ENCODE measurements at regions not wholly inside any gene's neighbourhood (a gene's known extent, or its start where the extent isn't known, plus 50 kb on each side); places are given as distances from the start of the nearest gene placed in this dataset.

DNA sequence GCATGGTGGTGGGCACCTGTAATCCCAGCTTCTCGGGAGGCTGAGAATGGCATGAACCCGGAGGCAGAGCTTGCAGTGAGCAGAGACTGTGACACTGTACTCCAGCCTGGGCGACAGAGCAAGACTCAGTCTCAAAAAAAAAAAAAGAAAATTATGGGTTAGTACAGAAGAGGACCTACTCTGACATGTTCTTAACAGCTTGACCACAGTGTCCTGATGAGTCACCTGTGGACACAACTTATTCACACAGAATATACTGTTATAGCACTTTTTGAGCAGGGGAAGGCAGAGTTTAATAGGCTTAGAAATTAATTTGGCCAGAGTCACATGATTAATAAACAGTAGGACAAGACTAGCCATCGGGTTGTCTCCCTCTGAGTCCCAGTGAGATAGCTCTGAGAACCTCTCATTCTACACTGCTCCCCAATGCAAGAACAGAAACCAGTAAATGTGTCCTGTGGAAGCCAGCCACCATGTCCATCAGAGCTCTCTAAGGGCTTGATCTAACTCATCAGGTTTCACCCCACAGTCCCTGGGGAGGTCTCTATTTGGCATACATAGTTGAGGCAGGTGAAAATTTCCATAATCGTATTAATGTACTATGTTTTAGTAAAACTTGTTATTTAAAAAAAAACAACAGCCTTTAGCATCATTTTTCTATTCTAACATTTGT, 1077.9 kb upstream of the C9orf72 start:
- no peak for FAIRE-seq

DNA sequence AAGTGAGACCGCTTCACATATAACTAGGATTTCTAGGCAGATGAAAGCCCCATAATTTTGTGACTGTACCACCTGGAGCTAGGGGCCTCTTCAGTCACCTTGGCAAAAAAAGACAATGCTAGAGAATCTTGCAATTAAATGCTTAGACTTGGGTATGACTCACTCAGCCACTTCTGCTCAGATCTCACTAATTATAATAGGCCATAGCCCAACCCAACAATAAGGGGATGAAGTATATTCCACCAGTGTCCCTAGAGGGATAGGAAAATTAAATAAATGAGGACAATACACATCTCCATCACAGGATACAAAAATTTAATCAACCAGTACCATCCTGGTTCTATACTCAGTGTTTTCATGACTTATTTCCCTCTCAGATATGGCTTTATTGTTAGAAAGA, 1079.9 kb upstream of the C9orf72 start:
- FAIRE-seq, result no peak

- no peak for FAIRE-seq
Observed at GRCh38 chr9:28656727-28657126, 1083.4 kb upstream of the C9orf72 start.

DNA sequence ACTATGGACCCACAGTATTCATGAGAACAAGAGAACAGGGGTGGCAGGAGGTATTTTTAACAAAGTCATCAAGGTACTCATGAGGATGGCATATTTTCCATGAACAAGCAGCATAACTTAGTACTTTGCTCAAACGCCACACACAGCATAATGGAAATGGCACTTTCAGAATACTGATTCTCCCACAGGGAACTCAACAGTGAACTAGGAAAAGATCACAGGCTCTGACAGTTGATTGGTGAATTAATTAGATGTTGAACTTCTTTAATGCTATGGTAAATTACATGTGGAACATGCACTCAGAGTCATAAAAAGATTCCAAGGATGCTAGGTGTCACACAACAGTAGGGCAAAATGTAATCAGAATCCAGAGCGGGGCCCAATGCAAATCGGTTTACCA, 1088.6 kb upstream of the C9orf72 start:
- no peak for FAIRE-seq

DNA sequence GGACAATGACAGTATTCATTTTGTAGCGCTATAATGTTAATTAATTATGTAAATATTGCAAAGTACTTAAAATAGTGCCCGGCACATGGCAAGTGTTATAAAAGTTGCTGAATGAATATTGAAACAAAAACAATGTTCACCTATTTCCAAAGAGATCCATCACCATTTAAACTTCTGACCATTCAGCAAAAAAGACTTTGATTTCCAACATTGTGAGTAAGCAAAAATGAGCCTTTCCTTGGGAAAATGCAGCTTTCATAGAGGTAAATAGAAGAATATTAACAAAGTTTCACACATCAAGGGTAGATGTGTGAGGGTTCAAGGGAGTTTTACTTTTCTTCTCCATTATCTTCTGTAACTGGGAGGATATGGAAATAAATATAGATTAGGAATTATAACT, 1089.4 kb upstream of the C9orf72 start:
- FAIRE-seq, result no peak

DNA sequence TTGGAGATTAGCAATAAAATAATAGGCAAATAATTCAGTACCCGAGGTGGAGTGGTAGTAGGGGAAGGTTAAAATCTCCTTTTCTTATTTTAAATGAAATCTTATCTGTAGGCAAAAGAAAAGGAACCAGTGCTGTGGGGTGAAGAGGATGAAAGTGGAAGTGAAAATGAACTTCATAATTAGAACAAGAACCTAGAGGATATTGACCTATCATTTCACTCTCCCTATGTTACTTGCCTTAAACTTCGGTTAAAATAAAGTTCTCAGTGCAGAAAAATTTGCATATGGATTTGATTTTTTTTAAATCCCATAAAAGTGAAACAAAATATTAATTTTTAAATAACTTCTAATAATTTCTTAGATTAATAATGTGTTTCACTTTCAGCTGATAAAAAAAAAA, 1094.9 kb upstream of the C9orf72 start:
- no peak for FAIRE-seq

- no peak for FAIRE-seq
Observed at GRCh38 chr9:28671000-28671399, 1097.7 kb upstream of the C9orf72 start.

GRCh38 chr9:28678097-28678496, 1104.8 kb upstream of the C9orf72 start:
- FAIRE-seq, result no peak

DNA sequence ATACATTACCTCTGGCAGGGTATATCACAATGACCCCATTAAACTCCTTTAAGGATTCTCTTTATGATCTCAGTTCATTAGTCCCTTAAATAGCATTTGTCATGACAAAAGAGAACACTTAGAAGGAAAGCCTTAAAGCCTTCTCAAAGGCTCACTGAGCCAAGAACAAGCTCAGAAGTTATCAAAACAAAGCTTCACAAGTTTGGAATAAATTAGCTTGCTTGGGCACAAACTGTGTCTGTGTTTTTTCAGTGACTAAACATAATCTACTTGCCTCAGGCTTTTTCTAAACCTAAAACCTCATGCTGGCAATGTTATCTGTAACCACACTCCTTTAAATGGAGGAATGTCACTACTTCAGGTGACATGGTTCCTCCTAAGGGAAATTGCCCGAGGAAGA, 1114.9 kb upstream of the C9orf72 start:
- no peak for FAIRE-seq

DNA sequence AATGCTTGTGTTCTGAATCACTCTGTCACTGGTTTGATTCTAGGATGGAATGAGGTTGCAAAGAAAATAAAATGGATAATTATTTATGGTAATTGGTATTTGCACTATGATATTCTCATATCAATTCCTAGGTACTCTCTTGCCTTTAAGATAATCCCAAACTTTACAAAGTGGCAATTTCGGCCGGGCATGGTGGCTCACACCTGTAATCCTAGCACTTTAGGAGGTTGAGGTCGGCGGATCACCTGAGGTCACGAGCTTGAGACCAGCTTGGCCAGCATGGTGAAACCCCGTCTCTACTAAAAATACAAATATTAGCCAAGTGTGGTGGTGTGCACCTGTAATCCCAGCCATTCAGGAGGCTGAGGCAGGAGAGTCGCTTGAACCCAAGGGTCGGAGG, 1118.7 kb upstream of the C9orf72 start:
- FAIRE-seq, result no peak

DNA sequence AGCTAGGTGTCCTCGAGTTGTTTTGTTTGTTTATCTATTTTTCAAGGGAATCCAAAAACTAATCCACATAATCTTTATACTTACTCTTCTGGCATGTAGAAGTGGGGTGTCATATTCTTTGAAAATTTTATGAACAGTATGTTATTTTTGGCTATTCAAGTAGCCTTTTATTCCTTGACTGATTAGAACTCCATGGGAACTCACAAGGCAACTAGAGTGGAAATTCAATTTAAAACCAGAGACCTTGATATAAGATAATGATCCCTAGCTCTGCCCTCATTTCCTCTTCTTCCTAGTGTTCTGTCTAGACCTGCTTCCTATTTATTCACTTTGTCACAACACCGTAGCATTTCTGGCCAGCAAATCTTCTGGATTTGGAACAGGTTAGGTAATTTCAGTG, 1123.7 kb upstream of the C9orf72 start:
- FAIRE-seq, result no peak

- FAIRE-seq, result no peak
Observed at GRCh38 chr9:28699632-28700031, 1126.4 kb upstream of the C9orf72 start.

GRCh38 chr9:28707616-28708015, 1134.3 kb upstream of the C9orf72 start:
- FAIRE-seq, result no peak

DNA sequence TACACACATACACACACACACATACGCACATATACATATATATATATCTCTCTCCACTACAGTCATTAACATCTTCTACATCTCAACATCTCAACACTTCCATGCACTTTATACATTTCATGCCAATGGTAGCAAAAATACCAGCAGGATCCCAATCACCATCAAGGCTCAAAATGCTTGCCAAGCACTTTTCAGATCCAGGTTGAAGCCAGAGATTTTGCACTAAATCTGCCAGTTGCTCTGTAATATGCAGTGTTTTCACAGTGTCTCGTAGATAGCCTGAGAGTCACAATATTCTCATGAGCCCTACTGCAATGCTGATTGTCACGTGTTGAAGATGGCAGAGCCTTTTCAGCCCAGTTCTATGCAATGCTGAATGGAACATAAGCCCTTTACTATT, 1140.9 kb upstream of the C9orf72 start:
- FAIRE-seq, result no peak

GRCh38 chr9:28718226-28718625, 1144.9 kb upstream of the C9orf72 start:
- no peak for FAIRE-seq

GRCh38 chr9:28720746-28721145, 1147.5 kb upstream of the C9orf72 start:
- FAIRE-seq, result no peak

DNA sequence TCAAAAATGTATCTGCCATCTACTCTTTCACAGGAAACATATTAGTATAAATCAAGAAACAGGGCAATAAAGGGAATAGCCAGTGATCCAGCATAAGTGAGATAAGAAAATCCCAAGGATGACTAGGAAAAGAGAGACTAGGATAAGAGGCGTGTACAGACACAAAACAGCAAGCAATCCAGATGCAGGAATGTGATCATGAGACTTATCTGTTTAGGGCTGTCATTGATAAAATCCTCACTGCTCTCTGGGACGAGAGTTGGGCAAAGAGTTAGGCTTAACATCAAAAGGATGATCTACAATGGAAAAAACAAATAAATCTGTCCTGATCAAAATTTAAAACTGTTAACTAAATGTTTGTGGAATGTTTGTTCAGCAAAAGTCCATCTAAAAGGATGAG, 1156.8 kb upstream of the C9orf72 start:
- FAIRE-seq, result no peak

GRCh38 chr9:28735738-28736342, 1162.6 kb upstream of the C9orf72 start:
- FAIRE-seq, result no peak

DNA sequence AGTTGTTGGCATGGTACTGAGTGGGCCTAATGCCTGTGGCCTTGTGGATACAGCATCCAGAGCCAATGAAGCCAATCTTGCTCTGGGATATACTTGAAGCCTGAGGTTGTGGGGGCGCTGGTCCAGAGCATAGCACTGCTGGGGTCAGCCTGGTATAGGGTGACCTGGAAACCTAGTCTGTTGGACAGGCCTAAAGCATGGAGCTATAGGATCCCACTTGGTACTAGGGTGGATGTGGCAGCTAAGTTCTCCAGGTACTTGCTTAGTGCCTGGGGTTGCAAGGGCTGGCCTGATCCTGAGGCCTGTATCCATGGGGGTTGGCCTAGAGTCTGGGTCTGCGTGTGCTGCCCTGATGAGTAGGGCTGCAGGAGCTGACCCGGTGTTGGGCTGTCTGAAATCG, 1168.2 kb upstream of the C9orf72 start:
- FAIRE-seq, result no peak

GRCh38 chr9:28747351-28747985, 1174.2 kb upstream of the C9orf72 start:
- no peak for FAIRE-seq

GRCh38 chr9:28750136-28750535, 1176.9 kb upstream of the C9orf72 start:
- no peak for FAIRE-seq

- FAIRE-seq, result no peak
Observed at GRCh38 chr9:28758341-28758740, 1185.1 kb upstream of the C9orf72 start.

DNA sequence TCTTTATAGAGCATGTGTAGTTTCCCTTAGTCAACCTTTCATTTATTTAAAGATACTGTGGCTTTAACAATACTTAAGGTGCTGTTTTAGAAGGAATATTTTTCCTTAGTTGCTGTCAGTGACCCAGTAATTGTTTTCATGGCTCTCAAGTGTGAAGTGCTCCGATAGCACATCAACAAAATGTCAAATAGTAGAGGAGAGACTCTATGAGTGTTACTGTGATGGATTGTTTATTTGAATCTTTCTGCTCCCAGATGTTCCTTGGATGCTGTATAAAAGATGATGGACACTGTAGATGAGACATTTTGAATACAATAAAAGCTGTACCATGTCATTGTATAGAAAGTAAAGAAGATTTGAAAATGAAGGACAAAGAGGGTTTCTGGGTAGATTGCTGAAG, 1185.7 kb upstream of the C9orf72 start:
- FAIRE-seq, result no peak

GRCh38 chr9:28762167-28762566, 1188.9 kb upstream of the C9orf72 start:
- no peak for FAIRE-seq

DNA sequence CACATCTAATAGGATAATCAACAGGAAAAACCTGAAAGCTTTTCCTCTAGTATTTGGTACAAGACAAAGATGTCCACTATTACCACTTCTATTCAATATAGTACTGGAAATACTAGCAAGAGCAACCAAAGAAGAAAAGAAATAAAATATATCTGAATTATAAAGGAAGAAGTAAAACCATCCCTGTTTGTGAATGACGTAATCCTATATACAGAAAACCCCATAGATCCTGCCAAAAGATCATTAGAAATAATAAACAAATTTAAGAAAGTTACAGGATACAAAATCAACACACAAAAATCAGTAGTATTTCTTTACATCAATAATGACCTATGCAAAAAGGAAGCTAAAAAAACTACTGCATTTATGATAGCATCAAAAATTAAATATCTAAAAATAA, 1191.3 kb upstream of the C9orf72 start:
- FAIRE-seq, result no peak
